GM20431 (cell line): ENCODE measurements at regions not wholly inside any gene's neighbourhood (a gene's known extent, or its start where the extent isn't known, plus 50 kb on each side); places are given as distances from the start of the nearest gene placed in this dataset.
"Not testable (repeated sequence)": the region's sequence is repeated elsewhere in the genome, so short reads cannot be mapped to it uniquely, and the experiment has no call there.

Experiments used
- in situ Hi-C: fragments of 300-500 bp; cut with MseI, MboI; formaldehyde crosslinking; loops from one replicate; pipeline ENCODE4 v1.15.0; 2020; ENCODE audit warnings: low sequenced_read_pairs; ENCODE audit not compliant: unreplicated experiment

- in situ Hi-C loops, result no loop called here
These were observed 184.4 kb downstream of the UNC5CL start for GRCh38 chr6:40854592-40854991.

- in situ Hi-C loops, result no loop called here
These were observed 186.1 kb downstream of the UNC5CL start for GRCh38 chr6:40852779-40853373.

DNA sequence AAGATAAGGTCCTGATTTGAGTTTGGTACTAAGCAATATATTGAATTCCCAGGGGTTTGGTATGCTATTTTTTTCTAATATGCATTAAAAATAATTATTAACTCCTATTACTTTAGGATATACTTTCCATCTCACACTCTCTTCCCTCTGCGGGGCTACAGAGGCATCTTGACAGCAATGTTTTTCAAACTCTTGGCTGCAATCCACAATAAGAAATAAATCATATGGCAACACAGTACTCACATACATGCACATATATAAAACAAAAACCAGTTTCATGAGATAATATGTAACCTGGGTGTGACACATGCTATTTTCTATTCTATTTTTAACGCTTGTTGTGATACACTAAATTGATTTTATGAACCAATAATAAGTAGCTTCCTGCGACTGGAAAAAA is 189.5 kb downstream of the UNC5CL start:
- in situ Hi-C loops, result loop anchor here (25.0 kb wide), 1 partner anchor 1512 kb away; no protein-coding TSS in a partner anchor

DNA sequence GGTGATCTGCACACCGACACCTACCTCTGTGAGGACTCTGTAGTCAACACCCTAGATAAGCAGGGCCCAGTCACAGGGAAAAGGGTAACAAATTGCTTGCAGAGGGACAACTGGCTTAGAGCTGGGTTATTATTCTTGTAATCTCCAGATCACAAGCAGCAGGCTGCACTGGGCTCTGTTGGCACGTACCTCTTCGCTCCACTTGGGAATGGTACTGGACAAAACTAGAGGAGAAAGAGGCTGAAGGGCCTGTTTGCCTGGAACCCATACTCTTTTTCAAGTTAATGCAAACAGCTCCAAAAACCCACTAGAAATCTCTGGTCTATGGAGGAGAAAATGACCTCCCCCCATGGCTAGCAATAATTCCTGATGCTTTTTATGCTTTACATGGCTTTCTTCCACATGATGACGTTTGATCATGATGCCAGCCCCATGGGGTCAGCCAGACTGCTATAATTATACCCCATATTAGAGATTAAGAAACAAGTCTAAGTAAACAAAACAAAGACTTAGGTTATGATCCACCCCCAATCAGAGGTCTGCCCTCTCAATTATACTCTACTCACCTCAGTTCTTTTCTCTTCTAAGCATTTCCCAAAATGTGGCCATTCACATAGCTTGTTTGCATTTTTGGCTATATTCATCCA is 190.0 kb downstream of the UNC5CL start:
- in situ Hi-C loops, result loop anchor here (25.0 kb wide), 1 partner anchor 1512 kb away; no protein-coding TSS in a partner anchor

- in situ Hi-C loops, result loop anchor here (25.0 kb wide), 1 partner anchor 1511 kb away; no protein-coding TSS in a partner anchor
These were observed 191.0 kb downstream of the UNC5CL start for GRCh38 chr6:40848038-40848437.

DNA sequence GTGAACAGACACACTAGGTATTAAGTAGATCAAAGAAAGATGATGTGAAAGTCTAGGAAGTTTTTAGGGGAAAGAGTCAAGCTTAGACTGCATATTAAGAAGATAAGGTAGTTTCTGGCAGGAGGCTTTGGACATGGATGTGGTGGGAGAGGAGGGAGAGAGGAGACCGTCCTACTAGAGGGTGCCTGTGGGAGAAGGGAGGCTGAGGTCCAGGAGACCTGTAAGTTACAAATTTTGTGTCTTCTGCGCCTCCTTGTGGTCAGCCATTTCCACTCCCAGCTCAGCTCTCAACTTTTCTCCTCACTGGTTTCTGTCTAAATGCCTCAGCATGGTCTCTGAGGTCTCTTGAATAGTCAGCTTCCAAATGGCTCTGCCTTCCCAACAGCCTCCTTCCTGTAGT is 193.5 kb downstream of the UNC5CL start:
- in situ Hi-C loops, result loop anchor here (25.0 kb wide), 1 partner anchor 1508 kb away; no protein-coding TSS in a partner anchor

GRCh38 chr6:40844246-40844645 is 194.8 kb downstream of the UNC5CL start:
- in situ Hi-C loops, result loop anchor here (25.0 kb wide), 1 partner anchor 1507 kb away; no protein-coding TSS in a partner anchor

DNA sequence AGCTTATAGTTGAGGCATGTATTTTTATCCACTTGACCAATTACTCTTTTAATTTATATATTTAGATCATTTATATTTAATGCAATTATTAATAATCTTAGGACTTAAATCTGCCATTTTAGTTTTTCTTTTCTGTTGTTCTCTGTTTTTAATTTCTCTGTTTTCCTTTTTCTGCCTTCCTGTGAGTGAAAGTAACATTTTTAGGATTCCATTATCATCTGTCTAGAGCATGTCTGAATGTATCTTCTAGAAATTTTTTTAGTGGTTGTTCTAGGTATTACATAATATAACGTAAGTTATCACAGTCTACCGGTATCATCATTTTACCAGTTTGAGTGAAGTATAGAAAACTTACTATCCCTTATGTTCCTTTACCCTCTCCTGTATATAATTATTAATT is 197.3 kb downstream of the UNC5CL start:
- in situ Hi-C loops, result loop anchor here (25.0 kb wide), 1 partner anchor 1504 kb away; no protein-coding TSS in a partner anchor

GRCh38 chr6:40832691-40833090 is 206.3 kb downstream of the UNC5CL start:
- in situ Hi-C loops, result loop anchor here (25.0 kb wide), 1 partner anchor 1495 kb away; no protein-coding TSS in a partner anchor

GRCh38 chr6:40831381-40831780 is 207.6 kb downstream of the UNC5CL start:
- in situ Hi-C loops, result loop anchor here (25.0 kb wide), 1 partner anchor 1494 kb away; no protein-coding TSS in a partner anchor

GRCh38 chr6:40825102-40825501 is 213.9 kb downstream of the UNC5CL start:
- in situ Hi-C loops, result loop anchor here (25.0 kb wide), 1 partner anchor 1488 kb away; no protein-coding TSS in a partner anchor

GRCh38 chr6:40823917-40824891 is 214.8 kb downstream of the UNC5CL start:
- in situ Hi-C loops, result not testable (repeated sequence)

GRCh38 chr6:40822619-40823018 is 216.4 kb downstream of the UNC5CL start:
- in situ Hi-C loops, result no loop called here

- in situ Hi-C loops, result no loop called here
These were observed 219.7 kb downstream of the UNC5CL start for GRCh38 chr6:40819182-40819834.

GRCh38 chr6:40817369-40817768 is 221.7 kb downstream of the UNC5CL start:
- in situ Hi-C loops, result no loop called here

DNA sequence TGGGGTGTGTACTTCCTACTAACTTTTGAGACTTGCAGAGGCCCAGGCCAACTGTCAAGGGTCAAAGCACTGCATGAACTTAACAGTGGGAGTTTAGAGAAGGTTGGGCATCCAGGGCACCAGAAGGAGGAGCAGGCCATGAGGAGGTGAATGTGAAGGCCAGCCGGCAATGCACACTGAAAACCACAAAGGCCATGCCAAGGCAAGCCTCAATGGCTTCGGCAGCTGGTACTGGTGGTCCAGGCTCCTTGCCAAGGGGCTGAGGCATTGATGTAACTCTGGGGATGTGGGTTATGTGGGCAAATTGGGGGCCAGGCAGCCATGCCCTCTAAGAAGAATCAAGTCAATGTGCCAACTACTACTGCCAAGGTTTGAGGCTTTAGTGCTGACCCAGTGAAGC is 222.4 kb downstream of the UNC5CL start:
- in situ Hi-C loops, result no loop called here

- in situ Hi-C loops, result no loop called here
These were observed 223.3 kb downstream of the UNC5CL start for GRCh38 chr6:40815731-40816130.

- in situ Hi-C loops, result no loop called here
These were observed 223.0 kb upstream of the LRFN2 start for GRCh38 chr6:40810171-40810570.

DNA sequence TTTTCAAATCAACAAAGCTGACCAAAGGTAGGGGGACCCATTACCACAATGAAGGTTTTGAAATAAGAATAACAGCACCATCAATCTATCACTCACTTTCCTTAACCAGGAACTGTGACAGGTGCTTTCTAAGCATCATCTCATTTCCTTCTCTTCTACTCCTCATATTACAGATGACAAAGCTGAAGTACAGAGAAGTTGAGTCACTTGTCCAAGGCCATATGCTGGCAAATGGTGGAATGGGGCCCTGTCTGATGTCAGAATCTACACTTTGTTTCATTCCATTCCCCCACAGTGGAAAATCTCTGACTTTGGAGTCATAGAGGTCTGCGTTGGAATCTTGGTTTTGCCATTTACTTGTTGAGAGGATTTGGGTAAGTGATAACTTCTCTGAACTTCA is 222.5 kb upstream of the LRFN2 start:
- in situ Hi-C loops, result no loop called here

DNA sequence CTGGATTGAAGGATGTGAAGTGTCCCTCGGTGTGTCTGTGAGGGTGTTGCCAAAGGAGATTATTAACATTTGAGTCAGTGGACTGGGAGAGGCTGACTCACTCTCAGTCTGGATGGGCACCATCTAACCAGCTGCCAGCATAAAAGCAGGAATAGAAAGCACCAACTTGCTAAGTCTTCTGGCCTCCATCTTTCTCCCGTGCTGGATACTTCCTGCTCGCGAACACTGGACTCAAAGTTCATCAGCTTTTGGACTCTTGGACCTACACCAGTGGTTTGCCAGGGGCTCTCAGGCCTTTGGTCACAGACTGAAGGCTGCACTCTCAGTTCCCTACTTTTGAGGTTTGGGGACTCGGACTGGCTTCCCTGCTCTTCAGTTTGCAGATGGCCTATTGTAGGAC is 220.3 kb upstream of the LRFN2 start:
- in situ Hi-C loops, result no loop called here
